Neuronal stem cell (in vitro differentiated cells): ENCODE measurements at regions not wholly inside any gene's neighbourhood (a gene's known extent, or its start where the extent isn't known, plus 50 kb on each side); places are given as distances from the start of the nearest gene placed in this dataset.

Experiments
- DNase-seq: peaks from one replicate; pipeline ENCODE4 v3.0.0-alpha.2; 2013; ENCODE audit warnings: low spot score
- H2AFZ ChIP-seq: one replicate; pipeline ENCODE4 v1.6.1; 2013; ENCODE audit warnings: mild to moderate bottlenecking, low read length, inconsistent platforms
- H2AK5ac ChIP-seq: 2 replicates; pipeline ENCODE4 v1.6.1; 2013; ENCODE audit warnings: low read depth, mild to moderate bottlenecking, inconsistent platforms, low read length, moderate library complexity, mixed read lengths
- H2BK120ac ChIP-seq: 2 replicates; pipeline ENCODE4 v1.6.1; 2013; ENCODE audit warnings: low read depth, mild to moderate bottlenecking, inconsistent platforms, low read length, moderate library complexity, mixed read lengths
- H2BK12ac ChIP-seq: one replicate; pipeline ENCODE4 v1.6.1; 2013; ENCODE audit warnings: low read length, inconsistent platforms
- H2BK15ac ChIP-seq: 2 replicates; pipeline ENCODE4 v1.6.1; 2013; ENCODE audit warnings: mild to moderate bottlenecking, low read length, inconsistent platforms, mixed read lengths
- H2BK5ac ChIP-seq: one replicate; pipeline ENCODE4 v1.6.1; 2013; ENCODE audit warnings: inconsistent platforms, mild to moderate bottlenecking, low read length, moderate library complexity
- H3K14ac ChIP-seq: one replicate; pipeline ENCODE4 v1.6.1; 2013; ENCODE audit warnings: low read length, inconsistent platforms
- H3K18ac ChIP-seq: 2 replicates; pipeline ENCODE4 v1.6.1; 2013; ENCODE audit warnings: low read length, inconsistent platforms
- H3K23ac ChIP-seq: 2 replicates; pipeline ENCODE4 v1.6.1; 2013; ENCODE audit warnings: low read depth, mild to moderate bottlenecking, mixed read lengths, low read length, inconsistent platforms; ENCODE audit not compliant: poor library complexity
- H3K27ac ChIP-seq: replicated peaks from 3 replicates; pipeline ENCODE4 v1.5.1; 2013; ENCODE audit warnings: low read length, inconsistent platforms
- H3K27me3 ChIP-seq, 3 experiments: 2 replicates each; pipeline ENCODE4 v1.6.1; 2013; ENCODE audit warnings: low read length in 3 of 3, mild to moderate bottlenecking in 2 of 3, inconsistent platforms in 1 of 3, low read depth in 1 of 3, mixed read lengths in 1 of 3, moderate library complexity in 1 of 3; ENCODE audit not compliant: control insufficient read depth in 3 of 3, insufficient read depth in 3 of 3
- H3K36me3 ChIP-seq, 2 donors: replicated peaks in 1 of 2; 2 replicates each; pipeline ENCODE4 v1.6.1; 2013; ENCODE audit warnings: low read length in 2 of 2; ENCODE audit not compliant: control insufficient read depth in 2 of 2, insufficient read depth in 2 of 2
- H3K4ac ChIP-seq: 2 replicates; pipeline ENCODE4 v1.6.1; 2013; ENCODE audit warnings: inconsistent platforms, mild to moderate bottlenecking, low read length, moderate library complexity
- H3K4me1 ChIP-seq, 2 donors: 1 replicate in 1 of 2; 2 replicates in 1 of 2; pipeline ENCODE4 v1.6.1; 2013; ENCODE audit warnings: low read length in 2 of 2, low read depth in 1 of 2; ENCODE audit not compliant: control insufficient read depth in 2 of 2, insufficient read depth in 1 of 2
- H3K4me2 ChIP-seq: one replicate; pipeline ENCODE4 v1.6.1; 2013; ENCODE audit warnings: mild to moderate bottlenecking, low read length, inconsistent platforms; ENCODE audit not compliant: insufficient read depth, poor library complexity, severe bottlenecking
- H3K4me3 ChIP-seq, 2 donors: 2 replicates each; pipeline ENCODE4 v1.5.1; 2013; ENCODE audit warnings: low read length in 2 of 2, mild to moderate bottlenecking in 2 of 2, inconsistent platforms in 1 of 2, moderate library complexity in 1 of 2
- H3K79me1 ChIP-seq: one replicate; pipeline ENCODE4 v1.6.1; 2013; ENCODE audit warnings: low read depth, mild to moderate bottlenecking, inconsistent platforms, low read length, moderate library complexity
- H3K9ac ChIP-seq: one replicate; pipeline ENCODE4 v1.6.1; 2013; ENCODE audit warnings: mild to moderate bottlenecking, low read depth, low read length, inconsistent platforms; ENCODE audit not compliant: poor library complexity
- H3K9me3 ChIP-seq, 2 donors: replicated peaks in 1 of 2; 2 replicates each; pipeline versions ENCODE3 to v1.6.1; 2013; ENCODE audit warnings: low read length in 2 of 2, mild to moderate bottlenecking in 2 of 2, inconsistent platforms in 1 of 2, low read depth in 1 of 2, mixed read lengths in 1 of 2, moderate library complexity in 1 of 2; ENCODE audit not compliant: control insufficient read depth in 2 of 2, insufficient read depth in 1 of 2
- H4K8ac ChIP-seq: one replicate; pipeline ENCODE4 v1.6.1; 2013; ENCODE audit warnings: low read depth, mild to moderate bottlenecking, inconsistent platforms, low read length, moderate library complexity
- H4K91ac ChIP-seq: one replicate; pipeline ENCODE4 v1.6.1; 2013; ENCODE audit warnings: low read length, low read depth, mild to moderate bottlenecking, inconsistent platforms; ENCODE audit not compliant: poor library complexity
- WGBS, 2 donors: extraction: QIAGEN DNeasy Blood & Tissue Kit; methylation state at CpG; one replicate each; pipeline ENCODE4 v1.1.7; 2013; ENCODE audit warnings: missing lambda C conversion rate in 2 of 2, mixed read lengths in 1 of 2; ENCODE audit not compliant: insufficient read length in 2 of 2, insufficient replicate concordance in 1 of 2; ENCODE audit errors: extremely low coverage in 2 of 2; 5-methylcytosine and 5-hydroxymethylcytosine counted together

- Histone ChIP-seq H3K14ac (no peak overlapping the region), H4K8ac (no peak overlapping the region), H2AFZ (no peak overlapping the region), H3K4me2 (no peak overlapping the region), H3K4me3 (no peak overlapping the region), H2BK15ac (no peak overlapping the region), H2AK5ac (no peak overlapping the region), H3K9ac (no peak overlapping the region), H4K91ac (no peak overlapping the region), H2BK12ac (no peak overlapping the region), H2BK5ac (no peak overlapping the region), H3K4ac (no peak overlapping the region), H3K4me1 (peaks cover 0 to 5% of the 10 kb centered on the region in 2 donors), H3K9me3 (peaks cover 3 to 4% of the 10 kb centered on the region in 2 donors), H3K23ac (no peak overlapping the region), H3K27me3 (no peaks in the 10 kb centered on the region), H3K27ac (no peak overlapping the region), H3K79me1 (no peaks in the 10 kb centered on the region), H3K18ac (no peak overlapping the region), H2BK120ac (no peak overlapping the region), H3K36me3 (no peaks in the 10 kb centered on the region)
- no CpG with 5 or more reads among the region's 8 CpGs for WGBS, 2 donors
- peak; percentile 59 for DNase-seq
Measured at GRCh38 chr12:91355150-91356006, 172.8 kb upstream of the DCN start.

- H3K23ac ChIP-seq: no peak overlapping the region
- H2BK120ac ChIP-seq: no peak overlapping the region
- H3K36me3 ChIP-seq: no peaks in the 10 kb centered on the region
- peaks cover 3 to 4% of the 10 kb centered on the region in 2 donors for H3K9me3 ChIP-seq
- no peak overlapping the region for H3K4me2 ChIP-seq
- no CpG with 5 or more reads among the region's 1 CpG for WGBS, 2 donors
- DNase-seq: no peak
- peaks cover 0 to 5% of the 10 kb centered on the region in 2 donors for H3K4me1 ChIP-seq
- no peak overlapping the region for H4K91ac ChIP-seq
- H3K4ac ChIP-seq: no peak overlapping the region
- H3K79me1 ChIP-seq: no peaks in the 10 kb centered on the region
- H2AK5ac ChIP-seq: no peak overlapping the region
- no peak overlapping the region for H2AFZ ChIP-seq
- no peak overlapping the region for H2BK15ac ChIP-seq
- H3K27ac ChIP-seq: no peak overlapping the region
- H3K9ac ChIP-seq: no peak overlapping the region
- no peaks in the 10 kb centered on the region for H3K27me3 ChIP-seq
- H2BK5ac ChIP-seq: no peak overlapping the region
- no peak overlapping the region for H2BK12ac ChIP-seq
- no peak overlapping the region for H3K18ac ChIP-seq
- H3K14ac ChIP-seq: no peak overlapping the region
- H4K8ac ChIP-seq: no peak overlapping the region
- H3K4me3 ChIP-seq: no peak overlapping the region
Measured at GRCh38 chr12:91353266-91353665, 170.6 kb upstream of the DCN start.

- WGBS, 2 donors: no CpG with 5 or more reads among the region's 2 CpGs
Measured at GRCh38 chr12:91349476-91349875, 166.9 kb upstream of the DCN start.

GRCh38 chr12:91347481-91348214 lies 165.0 kb upstream of the DCN start:
- no peak overlapping the region for H2BK120ac ChIP-seq
- no peaks in the 10 kb centered on the region for H3K79me1 ChIP-seq
- H2AK5ac ChIP-seq: no peak overlapping the region
- H3K27me3 ChIP-seq: no peaks in the 10 kb centered on the region
- H3K14ac ChIP-seq: no peak overlapping the region
- H2BK15ac ChIP-seq: no peak overlapping the region
- H3K4me2 ChIP-seq: no peak overlapping the region
- H3K23ac ChIP-seq: no peak overlapping the region
- no peak overlapping the region for H3K9ac ChIP-seq
- no peak overlapping the region for H2BK5ac ChIP-seq
- H3K36me3 ChIP-seq: no peaks in the 10 kb centered on the region
- no CpG with 5 or more reads among the region's 3 CpGs for WGBS, 2 donors
- no peak overlapping the region for H4K91ac ChIP-seq
- no peak overlapping the region for H2AFZ ChIP-seq
- H3K27ac ChIP-seq: no peak overlapping the region
- no peaks in the 10 kb centered on the region for H3K4me1 ChIP-seq
- H3K4me3 ChIP-seq: no peak overlapping the region
- H3K9me3 ChIP-seq: peaks cover 3 to 4% of the 10 kb centered on the region in 2 donors
- no peak overlapping the region for H2BK12ac ChIP-seq
- H4K8ac ChIP-seq: no peak overlapping the region
- no peak overlapping the region for H3K4ac ChIP-seq
- no peak overlapping the region for H3K18ac ChIP-seq
- DNase-seq: no peak

More at GRCh38 chr12:91349476-91349875, 166.9 kb upstream of the DCN start:
- Histone ChIP-seq H2BK5ac (no peak overlapping the region), H3K36me3 (no peaks in the 10 kb centered on the region), H2BK120ac (no peak overlapping the region), H3K23ac (no peak overlapping the region), H3K4ac (no peak overlapping the region), H3K27me3 (no peaks in the 10 kb centered on the region), H3K4me3 (no peak overlapping the region), H2BK15ac (no peak overlapping the region), H4K8ac (no peak overlapping the region), H3K18ac (no peak overlapping the region), H2BK12ac (no peak overlapping the region), H3K4me1 (no peaks in the 10 kb centered on the region), H4K91ac (no peak overlapping the region), H3K9ac (no peak overlapping the region), H3K4me2 (no peak overlapping the region), H3K9me3 (peaks cover 3 to 4% of the 10 kb centered on the region in 2 donors), H3K27ac (no peak overlapping the region), H3K14ac (no peak overlapping the region), H2AFZ (no peak overlapping the region), H2AK5ac (no peak overlapping the region), H3K79me1 (no peaks in the 10 kb centered on the region)
- DNase-seq: no peak
